Limb (tissue), 2 donors: ENCODE measurements at regions not wholly inside any gene's neighbourhood (a gene's known extent, or its start where the extent isn't known, plus 50 kb on each side); places are given as distances from the start of the nearest gene placed in this dataset.

Source experiments
- DNase-seq, 2 donors: peaks; one replicate each; pipeline ENCODE4 v3.0.0-alpha.2; 2016; ENCODE audit errors: extremely low spot score in 2 of 2

DNA sequence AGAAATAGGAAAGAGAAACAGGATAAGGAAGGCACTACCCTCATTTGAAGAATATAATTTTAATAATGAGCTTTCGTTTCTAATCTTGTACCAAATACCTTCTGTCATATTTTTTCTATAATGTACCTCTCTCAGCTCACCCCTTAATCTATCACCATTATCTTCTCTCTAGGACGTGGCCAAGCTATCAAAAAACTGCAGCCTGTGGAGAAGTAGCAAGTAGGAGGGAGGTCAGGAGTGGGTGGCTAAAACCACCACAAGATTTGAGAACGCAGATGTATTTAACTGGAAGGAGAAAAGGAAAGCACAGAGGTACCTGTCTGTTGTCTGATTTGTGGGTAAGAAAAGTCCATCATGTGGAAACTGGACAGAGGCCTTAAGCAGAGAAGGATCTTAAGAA, 576.7 kb upstream of the DIPK2B start:
- DNase-seq, result no peak

DNA sequence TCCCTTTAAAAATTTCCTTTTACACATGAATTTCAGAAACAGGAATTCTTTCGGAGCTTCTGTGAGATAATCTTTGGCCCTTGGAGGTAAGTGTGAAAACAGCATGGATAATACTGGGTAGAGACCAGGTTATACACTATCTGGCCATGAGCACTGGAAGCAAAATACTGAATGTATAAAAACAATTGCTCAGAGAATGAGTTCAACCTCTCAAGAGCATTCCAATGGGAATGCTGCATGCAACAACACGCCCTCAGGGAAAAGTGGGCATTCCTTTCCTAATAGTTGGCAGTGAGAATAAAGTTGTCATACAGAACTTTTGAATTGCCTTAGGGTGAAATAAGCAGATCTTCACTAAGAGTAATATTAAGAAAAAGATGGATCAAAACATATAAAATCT, 574.8 kb upstream of the DIPK2B start:
- no peak for DNase-seq

DNA sequence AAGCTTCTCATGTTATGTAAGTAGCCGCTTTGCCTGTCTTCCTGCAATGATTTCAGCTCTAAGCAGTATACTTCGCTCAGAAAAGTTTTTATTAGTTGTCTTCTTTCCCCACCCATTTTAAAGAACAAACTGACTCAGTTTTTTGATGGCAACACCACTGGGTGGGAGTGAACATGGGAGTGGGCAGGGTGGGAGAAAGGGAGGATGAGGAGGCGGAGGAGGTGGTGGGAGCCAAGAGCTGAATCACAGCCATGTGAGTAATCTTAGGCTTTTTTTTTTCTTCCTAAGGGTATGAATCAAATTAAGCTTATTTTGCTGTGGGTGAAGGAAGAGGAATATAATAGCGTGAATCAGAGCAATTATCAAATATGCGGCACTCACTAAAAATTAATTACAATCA, 574.3 kb upstream of the DIPK2B start:
- DNase-seq, result no peak

DNA sequence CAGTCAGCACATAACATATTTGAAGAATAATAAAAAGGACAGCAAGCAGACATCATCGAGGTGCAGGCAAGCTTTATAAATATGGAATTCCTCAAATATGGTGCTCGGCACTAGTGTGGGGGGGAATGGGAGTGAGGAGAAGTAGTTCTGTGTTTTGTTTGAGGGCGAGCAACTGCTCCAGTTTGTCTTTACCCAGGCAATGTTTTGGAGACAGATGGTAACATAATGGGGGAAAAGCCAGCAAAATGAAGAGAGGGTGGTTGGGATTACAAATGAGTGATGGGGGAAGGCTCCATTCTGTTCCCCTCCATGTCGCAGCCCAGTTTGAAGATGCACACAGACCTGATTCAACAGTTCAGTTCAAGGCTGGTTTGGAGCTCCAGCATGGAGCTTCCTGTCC, 572.9 kb upstream of the DIPK2B start:
- no peak for DNase-seq

DNA sequence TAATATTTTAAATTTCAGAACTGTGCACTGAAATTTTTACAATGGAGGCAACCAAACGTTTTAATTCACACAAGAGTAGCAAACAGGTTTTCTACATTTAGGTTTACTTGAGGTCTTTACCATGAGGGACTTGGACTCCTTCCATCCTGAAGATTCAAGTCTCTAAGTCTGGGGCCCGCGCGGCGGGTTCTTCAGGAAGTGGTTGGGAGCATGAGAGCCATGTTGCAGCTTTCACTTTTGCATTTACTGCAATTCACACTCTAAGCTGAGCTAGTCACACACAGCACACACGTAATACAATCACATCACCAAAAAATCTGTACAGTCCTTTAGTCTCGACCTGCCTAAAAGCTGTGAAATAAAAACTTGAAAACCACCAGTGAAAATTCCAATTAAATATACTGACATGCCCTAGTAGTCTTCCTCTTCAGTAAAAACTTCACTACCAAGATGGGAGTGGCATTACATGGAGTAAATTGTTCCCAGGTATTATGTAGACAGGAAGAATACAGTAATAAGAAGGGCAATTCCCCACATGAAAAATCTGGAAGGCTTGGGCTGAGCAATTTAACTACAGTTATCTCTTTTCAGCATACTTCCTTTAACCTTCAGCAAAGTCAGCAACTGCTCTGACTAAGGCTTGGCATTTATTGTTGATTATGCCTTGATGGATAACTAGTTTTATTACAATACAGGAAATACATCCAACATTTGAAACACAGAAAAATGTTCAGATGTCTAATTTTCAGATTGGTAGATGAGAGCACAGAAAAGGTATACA, 571.1 kb upstream of the DIPK2B start:
- no peak for DNase-seq

DNA sequence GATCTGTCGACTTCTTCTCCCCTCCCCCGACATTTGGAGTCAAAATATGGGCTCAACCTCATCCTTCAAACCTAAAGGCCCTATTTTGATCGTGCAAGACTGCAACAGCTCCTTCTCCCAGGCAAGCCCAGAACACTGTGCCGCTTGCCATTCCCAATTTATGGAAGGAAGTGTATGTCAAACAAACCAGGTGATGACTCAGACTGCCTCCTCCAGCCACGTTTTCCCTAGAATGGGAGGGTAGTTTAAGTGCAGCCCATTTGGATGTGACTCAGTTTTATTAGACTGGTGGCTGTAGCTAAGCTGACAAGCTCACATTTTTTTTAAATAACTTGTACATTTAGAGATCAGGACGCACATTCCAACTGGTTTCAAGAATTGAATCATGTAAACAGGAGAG, 570.4 kb upstream of the DIPK2B start:
- no peak for DNase-seq

DNA sequence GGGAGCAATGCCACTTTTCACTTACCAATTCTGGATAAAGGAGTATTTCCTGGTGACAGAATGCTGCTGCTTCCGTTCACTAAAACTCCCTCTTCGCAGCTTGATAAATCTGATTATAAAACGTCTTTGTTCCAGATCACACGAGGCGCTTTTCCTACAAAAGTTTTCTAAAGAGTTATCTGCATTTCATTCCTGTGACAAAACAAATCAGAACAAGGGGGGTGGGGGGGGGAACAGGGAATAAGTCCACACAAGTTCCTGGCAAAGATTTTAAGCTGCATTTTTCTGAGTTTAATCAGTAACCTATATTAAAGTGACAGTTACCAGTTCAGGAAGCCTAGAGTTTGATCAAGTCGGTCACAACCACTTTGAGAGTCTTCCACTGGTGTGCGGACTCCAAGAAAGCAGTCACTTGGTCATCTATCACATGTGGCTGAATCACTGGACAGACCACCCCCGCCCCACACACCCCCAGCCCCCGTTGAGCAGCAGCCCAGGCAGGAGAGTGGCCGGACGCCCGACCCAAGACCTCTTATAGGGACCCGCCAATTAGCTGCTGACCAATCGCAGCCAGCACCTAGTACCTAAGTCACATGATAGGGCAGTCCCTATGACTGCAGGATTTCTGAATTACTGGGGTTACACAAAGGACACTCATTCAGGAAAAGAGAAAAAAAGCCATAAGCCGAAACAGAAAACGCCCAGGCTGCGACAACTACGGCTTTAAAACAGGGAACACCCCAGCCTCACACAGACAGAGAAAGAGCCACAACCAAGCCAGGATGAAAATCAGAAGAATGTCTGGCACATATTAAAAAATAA, 569.3 kb upstream of the DIPK2B start:
- DNase-seq, result peak; percentile 61 to 70

DNA sequence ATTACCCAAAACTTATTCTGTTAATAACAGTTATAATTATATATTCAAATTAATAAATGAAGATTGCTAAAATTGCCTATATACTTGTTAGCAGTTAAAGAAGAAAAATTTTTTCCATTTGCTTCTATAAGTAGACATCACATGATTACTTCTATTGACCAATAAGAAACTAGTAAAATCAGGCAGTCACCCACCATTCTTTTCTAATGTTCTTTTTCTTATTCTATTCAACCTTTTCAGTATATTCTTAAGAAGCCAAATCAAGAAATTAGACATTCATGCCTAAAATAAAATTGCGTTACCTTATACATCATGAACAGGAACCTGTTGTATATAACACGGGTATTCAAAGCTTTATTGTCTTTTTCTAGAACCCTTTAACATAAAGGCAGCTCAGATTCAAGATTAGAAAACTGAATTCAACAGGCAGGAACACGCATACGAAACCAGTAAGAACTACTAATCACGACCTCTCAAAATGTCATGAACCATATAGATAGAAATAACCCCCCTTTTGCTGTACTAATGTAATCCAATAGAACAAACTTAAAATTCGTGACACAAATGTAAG, 568.1 kb upstream of the DIPK2B start:
- DNase-seq, result no peak

DNA sequence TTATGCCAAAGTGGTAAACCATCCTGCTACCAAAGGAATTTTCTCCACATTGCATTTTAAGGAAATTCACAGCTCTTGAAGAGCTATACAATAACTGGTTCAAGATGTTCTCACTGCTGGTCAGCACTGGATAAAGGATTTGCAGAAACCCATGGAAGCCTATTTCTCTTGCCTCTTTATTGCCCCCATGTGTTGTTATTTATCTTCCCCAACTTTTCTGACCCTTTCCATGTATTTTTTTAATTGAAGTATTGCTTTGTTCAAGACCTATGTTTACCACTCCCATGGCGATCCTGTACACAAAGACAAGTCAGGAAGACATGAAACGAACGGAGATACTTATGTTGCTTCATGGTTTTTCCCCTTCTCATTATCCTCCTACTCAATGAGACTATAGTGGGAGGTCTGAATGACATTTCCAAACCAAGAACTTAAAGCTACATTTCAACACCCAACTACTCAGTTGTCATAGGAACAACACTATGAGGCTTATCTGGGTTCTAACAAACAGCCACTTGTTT, 566.4 kb upstream of the DIPK2B start:
- DNase-seq, result no peak

DNA sequence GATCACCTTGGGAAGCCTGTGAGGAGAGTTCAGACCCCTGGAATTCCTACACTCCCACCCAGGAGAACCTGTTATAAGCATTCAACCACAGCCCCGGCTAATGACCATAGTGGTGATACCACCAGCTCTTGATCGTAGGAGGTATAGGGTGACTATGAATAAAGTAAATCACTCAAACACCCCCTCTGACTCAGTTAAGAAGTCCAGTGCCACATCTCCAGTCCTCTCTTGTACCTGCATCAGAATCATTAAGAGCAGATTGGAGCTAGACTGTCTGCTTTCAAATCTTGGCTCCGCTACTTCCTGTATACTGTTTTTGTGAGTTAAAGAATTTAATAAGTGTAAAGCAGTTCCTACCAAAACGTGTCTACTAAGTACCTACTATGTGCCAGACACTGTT, 565.1 kb upstream of the DIPK2B start:
- DNase-seq, result no peak

DNA sequence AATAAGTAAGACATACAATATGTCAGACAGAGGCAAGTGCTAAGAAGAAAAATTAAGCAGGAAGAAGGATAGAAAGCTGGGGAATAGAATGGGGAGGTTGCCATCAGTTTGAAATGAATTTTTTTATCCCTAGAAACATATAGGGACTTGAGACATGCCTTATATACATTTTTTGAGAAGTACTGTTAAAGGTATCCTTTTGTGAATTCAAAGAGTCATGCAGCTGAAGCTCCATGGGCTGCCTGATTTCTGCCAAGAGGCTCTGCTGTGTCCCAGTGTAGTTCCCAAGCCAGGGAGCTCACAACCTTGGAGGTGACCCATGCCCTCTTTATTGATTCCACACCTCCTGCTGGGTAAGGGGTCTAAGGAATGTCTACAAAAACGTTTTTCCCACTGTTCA, 564.6 kb upstream of the DIPK2B start:
- DNase-seq, result no peak

DNA sequence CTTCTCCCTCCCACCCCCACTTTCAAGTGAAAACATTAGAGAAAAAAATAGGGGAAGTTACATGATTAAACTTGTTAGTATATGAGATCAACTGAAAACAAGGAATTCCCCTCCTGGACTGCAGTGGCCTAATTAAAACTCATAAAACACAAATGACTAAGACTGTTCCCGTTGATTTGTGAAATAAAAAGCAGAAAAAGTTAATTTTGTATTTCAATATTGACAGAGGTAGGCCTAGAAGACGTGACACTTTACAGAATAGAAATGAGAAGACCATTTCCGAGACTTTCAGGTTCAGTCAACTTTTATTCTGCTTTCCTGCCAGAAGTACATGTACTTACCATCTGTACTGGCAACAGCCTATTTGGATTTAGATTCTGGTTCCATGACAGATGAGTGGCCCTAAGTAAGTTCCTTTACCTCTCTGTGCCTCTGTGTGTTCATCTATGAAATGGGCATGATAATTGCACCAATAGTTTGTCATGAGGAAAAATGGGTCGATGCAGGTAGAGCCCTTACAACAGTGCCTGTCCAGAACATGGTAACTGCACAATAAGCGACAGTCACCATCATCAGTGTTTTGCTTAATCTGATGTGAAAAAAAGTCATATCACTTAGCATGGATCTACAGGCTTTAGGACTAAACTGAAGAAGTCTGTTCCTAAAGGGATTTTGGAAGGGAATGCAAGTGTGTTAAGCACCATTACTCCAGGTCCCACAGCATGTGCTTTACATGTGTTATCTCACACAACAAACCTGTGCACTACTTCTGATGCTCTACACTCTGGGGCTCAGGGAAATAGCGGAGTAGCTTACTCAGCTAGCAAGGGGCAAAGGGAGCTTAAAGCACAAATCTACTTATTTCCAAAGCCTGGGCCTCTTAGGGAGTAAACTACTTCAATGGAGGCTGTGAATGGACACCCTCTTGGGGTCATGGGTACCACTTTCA, 562.3 kb upstream of the DIPK2B start:
- no peak for DNase-seq

DNA sequence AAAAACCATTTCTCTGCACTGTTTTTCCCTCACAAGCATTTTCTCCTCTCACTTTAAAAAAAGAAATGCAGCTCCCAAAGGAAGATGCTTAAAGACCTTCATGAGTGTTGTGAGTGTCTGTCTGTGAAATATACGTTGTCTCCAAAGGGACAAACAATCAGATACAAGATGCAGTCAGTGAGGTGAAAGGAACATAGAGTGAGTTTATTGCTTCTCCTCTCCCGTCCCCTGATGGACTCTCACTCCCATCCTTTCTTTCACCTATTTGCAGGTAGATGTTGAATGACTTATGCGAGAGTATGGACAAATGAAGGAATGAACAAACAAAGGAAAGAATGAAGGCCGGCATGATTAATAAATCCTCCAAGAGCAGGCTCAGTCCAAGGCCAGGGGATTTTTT, 561.2 kb upstream of the DIPK2B start:
- DNase-seq, result no peak

DNA sequence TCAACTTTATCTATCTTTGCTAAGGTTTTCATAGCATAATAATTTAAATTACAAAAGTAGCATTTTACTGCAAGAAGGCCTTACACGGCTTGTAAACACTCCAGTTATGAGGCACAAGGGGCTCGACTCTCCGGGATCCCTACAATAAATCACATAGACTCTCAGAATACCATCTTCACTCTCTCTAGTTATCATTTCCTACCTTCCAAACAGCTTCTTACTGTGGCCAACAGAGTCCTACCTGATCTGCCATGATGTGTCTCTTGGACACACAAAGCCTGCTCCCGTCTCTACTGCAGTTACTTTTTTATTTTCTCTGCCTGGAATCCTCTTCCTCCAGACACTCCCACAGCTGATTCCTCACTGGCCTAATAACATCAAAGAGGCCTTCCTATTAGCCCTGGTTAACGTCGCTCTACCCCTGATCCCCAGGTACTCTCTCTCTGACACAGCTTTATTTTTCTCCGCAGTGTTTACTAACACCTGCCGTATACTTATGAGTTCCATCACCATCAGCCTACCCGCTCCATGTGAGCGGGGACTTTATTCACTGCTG, 559.6 kb upstream of the DIPK2B start:
- no peak for DNase-seq

DNA sequence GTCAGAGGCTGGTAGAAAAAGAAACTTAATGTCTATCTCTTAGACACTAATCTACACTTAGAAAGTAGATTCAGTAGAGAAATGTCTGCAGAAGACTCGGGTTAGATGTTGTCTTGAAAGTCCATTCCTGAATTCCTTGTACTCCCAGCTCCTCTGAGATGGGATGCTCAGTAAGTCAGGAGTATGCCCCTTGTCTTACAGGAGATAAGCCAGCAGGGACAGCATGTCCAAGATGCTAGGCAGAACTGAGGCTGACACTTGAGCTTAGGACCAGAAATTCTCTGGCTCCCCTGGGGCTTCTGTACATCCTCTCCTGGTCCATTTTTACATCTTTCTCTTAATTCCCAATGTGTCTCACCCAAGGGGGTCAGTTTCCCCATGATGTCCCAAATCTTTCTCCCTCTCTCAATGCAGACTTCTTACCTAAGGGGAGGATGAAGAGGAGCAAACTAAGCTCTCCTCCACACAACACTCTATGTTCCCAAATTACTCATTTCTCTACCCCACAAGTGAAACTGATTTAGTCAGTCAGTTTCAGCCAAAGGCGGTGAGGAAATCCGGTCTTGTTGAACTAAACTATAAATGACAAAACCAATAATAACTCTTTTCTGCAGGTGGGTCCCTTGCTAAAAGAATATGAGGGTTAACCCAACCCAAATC, 558.2 kb upstream of the DIPK2B start:
- DNase-seq, result no peak

DNA sequence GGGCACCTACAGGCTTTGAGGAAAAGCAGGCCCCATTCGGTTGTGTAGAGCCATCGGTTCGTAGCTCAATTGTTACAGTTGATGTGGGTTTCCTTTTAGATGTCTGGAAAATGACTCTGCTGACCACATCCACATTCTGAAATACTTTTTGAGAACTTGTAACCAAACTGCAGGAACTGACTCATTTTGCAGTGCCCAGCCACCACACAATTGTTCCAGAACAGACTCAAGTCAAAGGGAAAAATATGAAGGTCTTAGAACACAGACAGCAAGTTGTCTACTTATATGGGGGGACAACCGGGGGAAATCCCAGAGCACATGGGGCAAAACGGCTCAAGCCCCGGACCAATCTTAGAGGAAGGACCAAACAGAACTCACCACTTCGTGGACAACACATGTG, 557.6 kb upstream of the DIPK2B start:
- DNase-seq, result no peak

DNA sequence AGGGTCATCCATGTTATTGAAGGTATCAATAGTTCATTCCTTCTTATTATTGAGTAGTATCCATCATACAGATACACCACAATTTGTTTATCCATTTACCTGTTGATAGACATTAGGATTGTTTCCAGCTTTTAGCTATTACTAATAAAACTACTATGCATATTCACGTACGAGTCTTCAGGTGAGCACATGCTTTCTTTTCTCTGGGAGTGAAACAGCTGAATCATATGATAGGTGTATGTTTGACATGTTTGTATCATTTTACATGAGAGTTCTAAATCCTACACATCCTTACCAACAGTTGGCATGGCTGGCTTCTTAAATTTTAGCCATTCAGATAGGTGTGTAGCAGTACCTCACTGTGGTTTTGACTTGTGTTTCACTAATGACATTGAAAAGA, 556.6 kb upstream of the DIPK2B start:
- no peak for DNase-seq

DNA sequence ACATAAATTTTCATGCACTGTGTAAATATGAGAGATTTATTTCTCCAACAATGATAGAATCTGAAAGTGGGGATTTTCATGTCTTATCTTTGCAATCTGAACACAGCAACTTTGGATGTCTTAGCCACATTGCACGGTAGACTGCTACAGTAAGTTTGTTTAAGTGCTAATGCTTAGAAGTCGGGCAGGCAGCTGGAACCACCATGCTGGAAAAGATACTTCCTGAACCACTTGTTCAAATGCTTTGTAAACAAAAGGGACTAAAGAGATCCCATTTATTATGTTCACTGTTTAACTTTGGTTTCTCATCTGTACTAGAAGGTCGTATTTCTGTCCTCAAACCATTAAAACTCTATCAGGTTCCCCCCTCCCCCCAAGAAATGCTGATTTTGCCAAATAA, 555.9 kb upstream of the DIPK2B start:
- no peak for DNase-seq

DNA sequence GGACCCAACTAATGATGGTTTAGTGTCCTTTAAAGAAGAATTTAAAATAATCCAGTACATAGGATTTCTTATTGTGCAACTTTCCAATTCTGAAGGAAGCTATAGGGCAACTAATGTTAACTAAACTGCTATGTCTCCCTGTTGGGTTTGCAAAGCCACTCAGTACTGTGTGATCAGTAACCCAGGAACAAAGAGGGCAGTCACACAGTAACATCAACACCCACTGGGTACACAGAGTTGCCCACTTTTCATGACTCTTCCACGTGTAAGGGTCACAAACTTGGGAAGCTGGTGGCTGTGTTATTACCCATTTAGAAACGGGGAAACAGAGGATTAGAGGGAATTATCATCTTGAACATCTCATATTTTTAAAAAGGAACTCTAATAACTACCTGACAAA, 555.0 kb upstream of the DIPK2B start:
- no peak for DNase-seq

DNA sequence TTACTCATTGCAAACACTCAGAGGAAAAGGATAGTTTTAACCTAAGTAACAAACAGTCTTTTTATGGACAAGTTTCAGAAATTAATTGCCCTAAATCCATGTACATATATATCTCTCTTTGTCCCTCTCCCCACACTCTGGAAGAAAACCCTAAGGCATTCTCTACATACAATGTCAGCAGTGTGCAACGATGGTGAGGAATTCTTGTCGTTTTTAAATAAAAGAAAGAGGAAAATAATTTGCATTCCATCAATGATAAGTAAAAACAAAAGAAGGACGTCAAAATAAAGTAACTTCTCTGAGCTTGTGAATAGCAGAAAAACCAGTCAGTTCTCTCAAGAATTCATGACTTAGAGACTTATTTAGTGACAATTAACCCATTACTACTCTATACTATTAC, 550.5 kb upstream of the DIPK2B start:
- no peak for DNase-seq

DNA sequence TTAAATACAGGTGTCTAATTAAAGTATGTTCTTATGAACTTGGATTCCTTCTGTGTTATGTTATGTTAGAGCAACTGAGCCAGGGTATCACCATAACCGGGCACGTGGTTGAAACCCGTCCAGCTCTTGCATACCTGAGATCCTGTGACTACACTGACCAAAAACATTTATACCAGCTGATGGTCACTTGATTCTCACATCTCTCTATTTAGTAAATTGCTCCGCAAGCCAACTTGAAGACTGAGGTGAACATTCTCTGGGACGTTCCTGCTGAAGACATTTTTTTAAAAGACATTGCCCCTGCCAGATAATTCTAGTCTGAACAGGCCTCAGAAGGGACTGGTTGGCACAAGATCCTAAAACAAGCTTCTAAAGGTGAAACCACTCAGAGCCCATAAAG, 550.0 kb upstream of the DIPK2B start:
- DNase-seq, result no peak
